HEK293T (cell line): ENCODE measurements at regions not wholly inside any gene's neighbourhood (a gene's known extent, or its start where the extent isn't known, plus 50 kb on each side); places are given as distances from the start of the nearest gene placed in this dataset.

Source experiments
- BHLHE40 ChIP-seq: fragments of 450-650 bp; IDR thresholded peaks from 2 replicates; pipeline ENCODE4 v1.6.1; 2016; ENCODE audit warnings: mild to moderate bottlenecking, moderate library complexity, borderline replicate concordance
- CTBP1 ChIP-seq: fragments of 450-650 bp; IDR thresholded peaks from 2 replicates; pipeline ENCODE4 v1.6.1; 2016; ENCODE audit warnings: borderline replicate concordance
- ELF4 ChIP-seq: fragments of 450-650 bp; IDR thresholded peaks from 2 replicates; pipeline ENCODE4 v1.6.1; 2017; ENCODE audit warnings: antibody characterized with exemption
- FOXK2 ChIP-seq: fragments of 450-650 bp; IDR thresholded peaks from 2 replicates; pipeline ENCODE4 v1.6.1; 2016; ENCODE audit warnings: mild to moderate bottlenecking
- FOXM1 ChIP-seq: fragments of 450-650 bp; IDR thresholded peaks from 2 replicates; pipeline ENCODE4 v1.6.1; 2017; ENCODE audit warnings: mild to moderate bottlenecking, borderline replicate concordance
- HDGF ChIP-seq: fragments of 450-650 bp; IDR thresholded peaks from 2 replicates; pipeline ENCODE4 v1.6.1; 2017; ENCODE audit warnings: antibody characterized with exemption, borderline replicate concordance
- L3MBTL2 ChIP-seq: fragments of 450-650 bp; conservative IDR thresholded peaks from 2 replicates; pipeline ENCODE4 v1.6.1; 2016; ENCODE audit warnings: mild to moderate bottlenecking
- LEF1 ChIP-seq: fragments of 450-650 bp; IDR thresholded peaks from 2 replicates; pipeline ENCODE4 v1.6.1; 2017; ENCODE audit warnings: mild to moderate bottlenecking, borderline replicate concordance
- NFRKB ChIP-seq: fragments of 450-650 bp; IDR thresholded peaks from 2 replicates; pipeline ENCODE4 v1.6.1; 2016; ENCODE audit warnings: mild to moderate bottlenecking, moderate library complexity
- SP1 ChIP-seq: fragments of 450-650 bp; IDR thresholded peaks from 2 replicates; pipeline ENCODE4 v1.6.1; 2017
- TARDBP ChIP-seq: fragments of 450-650 bp; IDR thresholded peaks from 2 replicates; pipeline ENCODE4 v1.6.1; 2016
- ZNF384 ChIP-seq: fragments of 450-650 bp; IDR thresholded peaks from 2 replicates; pipeline ENCODE4 v1.6.1; 2016

- TF ChIP-seq FOXK2 (no peak), HDGF (no peak), TARDBP (no peak), NFRKB (no peak), FOXM1 (no peak), ELF4 (no peak), L3MBTL2 (no peak), BHLHE40 (no peak), SP1 (no peak), ZNF384 (no peak), LEF1 (no peak), CTBP1 (no peak)
Observed at GRCh38 chr9:99370376-99370775, 148.3 kb downstream of the SEC61B start.
